ENCODE measurements at regions not wholly inside any gene's neighbourhood (a gene's known extent, or its start where the extent isn't known, plus 50 kb on each side); places are given as distances from the start of the nearest gene placed in this dataset.
"Not testable (repeated sequence)": the region's sequence is repeated elsewhere in the genome, so short reads cannot be mapped to it uniquely, and the experiment has no call there.

- Histone ChIP-seq H3K4me1 (ENCODE audit: control insufficient read depth in 2 of 2, insufficient read depth in 2 of 2, low read length in 2 of 2) (no peaks in the 10 kb centered on the region), H3K27me3 (ENCODE audit: control insufficient read depth in 2 of 2, insufficient read depth in 1 of 2, low read length in 1 of 2) (no peaks in the 10 kb centered on the region), H3K27ac (ENCODE audit: low read depth in 1 of 2, low read length in 1 of 2) (no peak overlapping the region), H3K4me3 (ENCODE audit: low read length in 2 of 2) (no peak overlapping the region), H3K36me3 (ENCODE audit: control insufficient read depth in 2 of 2, insufficient read depth in 2 of 2, low read length in 1 of 2) (no peaks in the 10 kb centered on the region), H3K9me3 (ENCODE audit: control insufficient read depth in 2 of 2, insufficient read depth in 1 of 2, low read length in 1 of 2) (no peaks in the 10 kb centered on the region)
- DNase-seq (ENCODE audit: low read depth in 6 of 9, low spot score in 9 of 9) = no peak
- 90% methylated on average over 7 of the region's 7 CpGs for WGBS
Observed at GRCh38 chr6:19399406-19399805, 437.8 kb upstream of the ID4 start.

- not testable (repeated sequence) for DNase-seq (ENCODE audit: low read depth in 6 of 9, low spot score in 9 of 9); H3K36me3 ChIP-seq (ENCODE audit: control insufficient read depth in 2 of 2, insufficient read depth in 2 of 2, low read length in 1 of 2); H3K27ac ChIP-seq (ENCODE audit: low read depth in 1 of 2, low read length in 1 of 2); H3K4me1 ChIP-seq (ENCODE audit: control insufficient read depth in 2 of 2, insufficient read depth in 2 of 2, low read length in 2 of 2); H3K4me3 ChIP-seq (ENCODE audit: low read length in 2 of 2); H3K27me3 ChIP-seq (ENCODE audit: control insufficient read depth in 2 of 2, insufficient read depth in 1 of 2, low read length in 1 of 2); H3K9me3 ChIP-seq (ENCODE audit: control insufficient read depth in 2 of 2, insufficient read depth in 1 of 2, low read length in 1 of 2)
- 79% methylated on average over 3 of the region's 3 CpGs for WGBS
Observed at GRCh38 chr6:19404884-19405283, 432.3 kb upstream of the ID4 start.

DNA sequence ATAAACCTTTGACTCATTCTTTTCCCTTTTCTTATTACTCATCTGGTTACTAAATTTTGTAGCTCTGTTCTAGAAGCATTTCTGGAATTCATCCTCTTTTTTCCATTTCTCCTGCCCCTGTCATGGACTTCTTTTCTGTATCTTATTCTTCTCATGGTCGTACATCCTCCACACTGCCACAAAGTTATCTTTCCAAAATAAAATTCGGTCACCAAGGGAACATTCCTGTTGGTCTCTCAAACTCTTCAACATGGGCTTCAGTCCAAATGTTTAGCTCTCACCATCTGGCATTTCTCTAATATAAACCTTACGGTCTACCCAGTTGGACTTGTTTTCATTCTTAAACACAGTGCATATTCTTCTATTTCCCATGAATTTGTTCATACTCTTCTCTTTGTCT, 428.8 kb upstream of the ID4 start:
- Histone ChIP-seq H3K4me1 (ENCODE audit: control insufficient read depth in 2 of 2, insufficient read depth in 2 of 2, low read length in 2 of 2) (no peaks in the 10 kb centered on the region), H3K36me3 (ENCODE audit: control insufficient read depth in 2 of 2, insufficient read depth in 2 of 2, low read length in 1 of 2) (no peaks in the 10 kb centered on the region), H3K27me3 (ENCODE audit: control insufficient read depth in 2 of 2, insufficient read depth in 1 of 2, low read length in 1 of 2) (no peaks in the 10 kb centered on the region), H3K9me3 (ENCODE audit: control insufficient read depth in 2 of 2, insufficient read depth in 1 of 2, low read length in 1 of 2) (no peaks in the 10 kb centered on the region), H3K4me3 (ENCODE audit: low read length in 2 of 2) (no peak overlapping the region), H3K27ac (ENCODE audit: low read depth in 1 of 2, low read length in 1 of 2) (no peak overlapping the region)
- DNase-seq (ENCODE audit: low read depth in 6 of 9, low spot score in 9 of 9) = no peak
- 93% methylated on average over 3 of the region's 3 CpGs for WGBS

GRCh38 chr6:19410481-19410880, 426.7 kb upstream of the ID4 start:
- Histone ChIP-seq H3K36me3 (ENCODE audit: control insufficient read depth in 2 of 2, insufficient read depth in 2 of 2, low read length in 1 of 2) (no peaks in the 10 kb centered on the region), H3K4me1 (ENCODE audit: control insufficient read depth in 2 of 2, insufficient read depth in 2 of 2, low read length in 2 of 2) (no peaks in the 10 kb centered on the region), H3K27ac (ENCODE audit: low read depth in 1 of 2, low read length in 1 of 2) (no peak overlapping the region), H3K4me3 (ENCODE audit: low read length in 2 of 2) (no peak overlapping the region), H3K27me3 (ENCODE audit: control insufficient read depth in 2 of 2, insufficient read depth in 1 of 2, low read length in 1 of 2) (no peaks in the 10 kb centered on the region), H3K9me3 (ENCODE audit: control insufficient read depth in 2 of 2, insufficient read depth in 1 of 2, low read length in 1 of 2) (no peaks in the 10 kb centered on the region)
- no peak for DNase-seq (ENCODE audit: low read depth in 6 of 9, low spot score in 9 of 9)

DNA sequence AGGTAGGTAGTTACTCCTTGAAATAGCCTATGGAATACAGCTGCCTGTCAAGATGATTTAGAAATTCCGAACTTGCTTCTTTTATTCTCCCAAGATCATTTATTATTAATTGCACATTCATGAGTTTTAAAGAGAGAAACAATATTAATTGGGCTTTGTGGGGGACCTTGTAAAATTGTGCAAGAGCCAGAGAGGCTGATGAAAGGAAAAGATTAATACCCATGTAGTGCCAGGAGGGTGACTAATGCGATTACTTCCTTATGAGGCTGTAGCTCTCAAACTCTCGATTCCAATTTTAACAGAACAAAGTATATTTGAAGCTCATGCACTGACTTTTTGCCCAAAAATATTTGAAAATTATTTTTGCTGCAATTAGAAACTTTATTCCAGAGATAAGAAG, 423.8 kb upstream of the ID4 start:
- no peaks in the 10 kb centered on the region for H3K27me3 ChIP-seq (ENCODE audit: control insufficient read depth in 2 of 2, insufficient read depth in 1 of 2, low read length in 1 of 2)
- no peak for DNase-seq (ENCODE audit: low read depth in 6 of 9, low spot score in 9 of 9)
- H3K36me3 ChIP-seq (ENCODE audit: control insufficient read depth in 2 of 2, insufficient read depth in 2 of 2, low read length in 1 of 2) = no peaks in the 10 kb centered on the region
- H3K4me1 ChIP-seq (ENCODE audit: control insufficient read depth in 2 of 2, insufficient read depth in 2 of 2, low read length in 2 of 2) = no peaks in the 10 kb centered on the region
- H3K4me3 ChIP-seq (ENCODE audit: low read length in 2 of 2) = no peak overlapping the region
- no peaks in the 10 kb centered on the region for H3K9me3 ChIP-seq (ENCODE audit: control insufficient read depth in 2 of 2, insufficient read depth in 1 of 2, low read length in 1 of 2)
- 90% methylated on average over 3 of the region's 3 CpGs for WGBS
- H3K27ac ChIP-seq (ENCODE audit: low read depth in 1 of 2, low read length in 1 of 2) = no peak overlapping the region

DNA sequence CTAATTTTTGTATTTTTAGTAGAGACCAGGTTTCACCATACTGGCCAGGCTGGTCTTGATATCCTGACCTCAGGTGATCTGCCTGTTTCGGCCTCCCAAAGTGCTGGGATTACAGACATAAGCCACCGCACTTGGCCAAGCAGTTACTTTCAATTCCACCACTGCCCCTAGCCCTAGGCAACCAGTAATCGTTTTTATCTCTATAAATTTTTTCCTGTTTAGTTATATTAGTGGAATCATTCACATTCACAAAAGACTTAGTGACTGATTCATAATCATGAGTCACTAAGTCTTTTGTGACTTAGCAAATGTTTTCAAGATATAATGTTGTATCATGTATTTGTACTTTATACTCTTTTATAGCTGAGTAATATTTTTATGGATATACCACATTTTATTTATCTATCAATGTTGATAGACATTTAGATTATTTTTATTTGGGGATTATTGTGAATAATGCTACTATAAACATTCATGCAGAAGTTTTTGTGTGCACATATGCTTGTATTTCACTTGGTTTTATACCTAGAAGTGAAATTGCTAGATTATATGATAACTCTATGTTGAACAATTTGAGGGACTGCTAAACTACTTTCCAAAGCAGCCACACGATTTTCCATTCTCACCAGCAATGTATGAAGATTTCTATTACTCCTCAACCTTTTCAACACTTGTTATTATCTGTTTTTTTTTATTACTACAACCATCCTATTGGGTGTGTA, 421.4 kb upstream of the ID4 start:
- Histone ChIP-seq H3K4me3 (ENCODE audit: low read length in 2 of 2) (no peak overlapping the region), H3K27me3 (ENCODE audit: control insufficient read depth in 2 of 2, insufficient read depth in 1 of 2, low read length in 1 of 2) (no peaks in the 10 kb centered on the region), H3K27ac (ENCODE audit: low read depth in 1 of 2, low read length in 1 of 2) (no peak overlapping the region), H3K4me1 (ENCODE audit: control insufficient read depth in 2 of 2, insufficient read depth in 2 of 2, low read length in 2 of 2) (no peaks in the 10 kb centered on the region), H3K9me3 (ENCODE audit: control insufficient read depth in 2 of 2, insufficient read depth in 1 of 2, low read length in 1 of 2) (no peaks in the 10 kb centered on the region), H3K36me3 (ENCODE audit: control insufficient read depth in 2 of 2, insufficient read depth in 2 of 2, low read length in 1 of 2) (no peaks in the 10 kb centered on the region)
- WGBS = 87% methylated on average over 4 of the region's 4 CpGs
- DNase-seq (ENCODE audit: low read depth in 6 of 9, low spot score in 9 of 9) = no peak

DNA sequence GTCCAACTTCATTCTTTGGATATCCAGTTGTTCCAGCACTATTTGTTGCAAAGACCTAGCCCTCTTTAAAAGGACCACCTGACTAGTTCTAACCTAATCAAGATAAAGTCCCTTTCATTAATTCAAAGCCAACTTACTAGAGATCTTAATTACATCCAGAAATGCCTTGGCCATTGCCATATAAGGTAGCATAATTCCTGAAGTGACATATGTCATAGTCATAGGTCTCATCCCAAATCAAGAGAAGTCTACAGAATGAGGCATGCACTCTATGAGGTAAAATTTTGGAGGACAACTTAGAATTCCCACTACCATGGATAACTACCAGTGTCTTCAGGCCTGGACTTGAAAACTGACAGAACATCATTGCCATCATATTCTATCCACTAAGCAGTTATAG, 420.4 kb upstream of the ID4 start:
- no peaks in the 10 kb centered on the region for H3K27me3 ChIP-seq (ENCODE audit: control insufficient read depth in 2 of 2, insufficient read depth in 1 of 2, low read length in 1 of 2)
- no peak overlapping the region for H3K27ac ChIP-seq (ENCODE audit: low read depth in 1 of 2, low read length in 1 of 2)
- DNase-seq (ENCODE audit: low read depth in 6 of 9, low spot score in 9 of 9) = no peak
- H3K4me1 ChIP-seq (ENCODE audit: control insufficient read depth in 2 of 2, insufficient read depth in 2 of 2, low read length in 2 of 2) = no peaks in the 10 kb centered on the region
- no peaks in the 10 kb centered on the region for H3K9me3 ChIP-seq (ENCODE audit: control insufficient read depth in 2 of 2, insufficient read depth in 1 of 2, low read length in 1 of 2)
- no peaks in the 10 kb centered on the region for H3K36me3 ChIP-seq (ENCODE audit: control insufficient read depth in 2 of 2, insufficient read depth in 2 of 2, low read length in 1 of 2)
- no peak overlapping the region for H3K4me3 ChIP-seq (ENCODE audit: low read length in 2 of 2)

GRCh38 chr6:19417713-19418112, 419.5 kb upstream of the ID4 start:
- H3K9me3 ChIP-seq (ENCODE audit: control insufficient read depth in 2 of 2, insufficient read depth in 1 of 2, low read length in 1 of 2) = no peaks in the 10 kb centered on the region
- H3K36me3 ChIP-seq (ENCODE audit: control insufficient read depth in 2 of 2, insufficient read depth in 2 of 2, low read length in 1 of 2) = no peaks in the 10 kb centered on the region
- no peaks in the 10 kb centered on the region for H3K27me3 ChIP-seq (ENCODE audit: control insufficient read depth in 2 of 2, insufficient read depth in 1 of 2, low read length in 1 of 2)
- H3K4me3 ChIP-seq (ENCODE audit: low read length in 2 of 2) = no peak overlapping the region
- no peaks in the 10 kb centered on the region for H3K4me1 ChIP-seq (ENCODE audit: control insufficient read depth in 2 of 2, insufficient read depth in 2 of 2, low read length in 2 of 2)
- no peak for DNase-seq (ENCODE audit: low read depth in 6 of 9, low spot score in 9 of 9)
- H3K27ac ChIP-seq (ENCODE audit: low read depth in 1 of 2, low read length in 1 of 2) = no peak overlapping the region

DNA sequence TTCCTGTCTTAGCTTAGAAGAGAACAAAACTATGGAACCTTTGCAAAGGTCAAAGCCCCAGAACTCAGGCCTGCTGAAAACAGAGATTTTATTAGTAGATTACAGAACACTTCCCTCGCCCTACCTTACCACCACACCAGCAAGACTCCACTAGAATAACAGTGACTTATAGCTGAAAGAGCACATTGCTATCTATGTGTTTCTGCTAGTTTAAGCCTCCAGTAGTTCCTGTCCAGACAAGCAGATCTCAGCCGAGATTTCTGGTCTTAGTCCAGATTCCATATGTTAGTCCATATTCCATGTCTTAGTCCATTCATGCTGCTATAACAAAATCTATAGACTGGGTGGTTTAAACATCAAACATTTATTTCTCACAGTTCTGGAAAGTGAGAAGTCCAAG, 412.3 kb upstream of the ID4 start:
- 89% methylated on average over 2 of the region's 2 CpGs for WGBS
- H3K27ac ChIP-seq (ENCODE audit: low read depth in 1 of 2, low read length in 1 of 2) = no peak overlapping the region
- no peak for DNase-seq (ENCODE audit: low read depth in 6 of 9, low spot score in 9 of 9)
- H3K36me3 ChIP-seq (ENCODE audit: control insufficient read depth in 2 of 2, insufficient read depth in 2 of 2, low read length in 1 of 2) = no peaks in the 10 kb centered on the region
- H3K27me3 ChIP-seq (ENCODE audit: control insufficient read depth in 2 of 2, insufficient read depth in 1 of 2, low read length in 1 of 2) = no peaks in the 10 kb centered on the region
- no peaks in the 10 kb centered on the region for H3K4me1 ChIP-seq (ENCODE audit: control insufficient read depth in 2 of 2, insufficient read depth in 2 of 2, low read length in 2 of 2)
- no peaks in the 10 kb centered on the region for H3K9me3 ChIP-seq (ENCODE audit: control insufficient read depth in 2 of 2, insufficient read depth in 1 of 2, low read length in 1 of 2)
- no peak overlapping the region for H3K4me3 ChIP-seq (ENCODE audit: low read length in 2 of 2)

- no peaks in the 10 kb centered on the region for H3K9me3 ChIP-seq (ENCODE audit: control insufficient read depth in 2 of 2, insufficient read depth in 1 of 2, low read length in 1 of 2)
- no peaks in the 10 kb centered on the region for H3K36me3 ChIP-seq (ENCODE audit: control insufficient read depth in 2 of 2, insufficient read depth in 2 of 2, low read length in 1 of 2)
- H3K4me3 ChIP-seq (ENCODE audit: low read length in 2 of 2) = no peak overlapping the region
- 63% methylated on average over 1 of the region's 1 CpG for WGBS
- H3K27ac ChIP-seq (ENCODE audit: low read depth in 1 of 2, low read length in 1 of 2) = no peak overlapping the region
- no peaks in the 10 kb centered on the region for H3K27me3 ChIP-seq (ENCODE audit: control insufficient read depth in 2 of 2, insufficient read depth in 1 of 2, low read length in 1 of 2)
- no peak for DNase-seq (ENCODE audit: low read depth in 6 of 9, low spot score in 9 of 9)
- H3K4me1 ChIP-seq (ENCODE audit: control insufficient read depth in 2 of 2, insufficient read depth in 2 of 2, low read length in 2 of 2) = no peaks in the 10 kb centered on the region
Observed at GRCh38 chr6:19427548-19427947, 409.6 kb upstream of the ID4 start.

Data from thymus (tissue), 11 donors.